HS-5 (cell line): ENCODE measurements at regions not wholly inside any gene's neighbourhood (a gene's known extent, or its start where the extent isn't known, plus 50 kb on each side); places are given as distances from the start of the nearest gene placed in this dataset.

Experiments
- DNase-seq: peaks from one replicate; pipeline ENCODE4 v3.0.0-alpha.2; 2012; ENCODE audit warnings: low read depth

- no peak for DNase-seq
Measured at GRCh38 chr12:25714198-25714984, 161.3 kb upstream of the LMNTD1 start.

- no peak for DNase-seq
Measured at GRCh38 chr12:25715102-25715501, 162.0 kb upstream of the LMNTD1 start.

GRCh38 chr12:25716842-25717241 lies 163.8 kb upstream of the LMNTD1 start:
- no peak for DNase-seq

GRCh38 chr12:25717552-25717951 lies 164.5 kb upstream of the LMNTD1 start:
- no peak for DNase-seq

GRCh38 chr12:25718081-25718731 lies 165.1 kb upstream of the LMNTD1 start:
- no peak for DNase-seq

GRCh38 chr12:25719505-25719904 lies 166.4 kb upstream of the LMNTD1 start:
- DNase-seq, result no peak

GRCh38 chr12:25723336-25723735 lies 170.3 kb upstream of the LMNTD1 start:
- no peak for DNase-seq

GRCh38 chr12:25723921-25724491 lies 170.9 kb upstream of the LMNTD1 start:
- DNase-seq, result no peak

- no peak for DNase-seq
Measured at GRCh38 chr12:25725470-25725869, 172.4 kb upstream of the LMNTD1 start.

- DNase-seq, result no peak
Measured at GRCh38 chr12:25725931-25726330, 172.8 kb upstream of the LMNTD1 start.

- DNase-seq, result no peak
Measured at GRCh38 chr12:25728056-25728595, 175.0 kb upstream of the LMNTD1 start.

GRCh38 chr12:25730489-25731349 lies 177.6 kb upstream of the LMNTD1 start:
- DNase-seq, result no peak

- DNase-seq, result no peak
Measured at GRCh38 chr12:25733541-25733940, 180.5 kb upstream of the LMNTD1 start.

GRCh38 chr12:25734529-25735180 lies 181.6 kb upstream of the LMNTD1 start:
- DNase-seq, result no peak

GRCh38 chr12:25740617-25741016 lies 187.5 kb upstream of the LMNTD1 start:
- no peak for DNase-seq

GRCh38 chr12:25741917-25742316 lies 188.8 kb upstream of the LMNTD1 start:
- DNase-seq, result no peak

- DNase-seq, result no peak
Measured at GRCh38 chr12:25743679-25744215, 190.7 kb upstream of the LMNTD1 start.

GRCh38 chr12:25744313-25744712 lies 191.2 kb upstream of the LMNTD1 start:
- no peak for DNase-seq

- no peak for DNase-seq
Measured at GRCh38 chr12:25745281-25745680, 192.2 kb upstream of the LMNTD1 start.

- DNase-seq, result no peak
Measured at GRCh38 chr12:25746131-25746530, 193.0 kb upstream of the LMNTD1 start.

- DNase-seq, result no peak
Measured at GRCh38 chr12:25752710-25753309, 199.7 kb upstream of the LMNTD1 start.
